ENCODE measurements at regions not wholly inside any gene's neighbourhood (a gene's known extent, or its start where the extent isn't known, plus 50 kb on each side); places are given as distances from the start of the nearest gene placed in this dataset.

DNA sequence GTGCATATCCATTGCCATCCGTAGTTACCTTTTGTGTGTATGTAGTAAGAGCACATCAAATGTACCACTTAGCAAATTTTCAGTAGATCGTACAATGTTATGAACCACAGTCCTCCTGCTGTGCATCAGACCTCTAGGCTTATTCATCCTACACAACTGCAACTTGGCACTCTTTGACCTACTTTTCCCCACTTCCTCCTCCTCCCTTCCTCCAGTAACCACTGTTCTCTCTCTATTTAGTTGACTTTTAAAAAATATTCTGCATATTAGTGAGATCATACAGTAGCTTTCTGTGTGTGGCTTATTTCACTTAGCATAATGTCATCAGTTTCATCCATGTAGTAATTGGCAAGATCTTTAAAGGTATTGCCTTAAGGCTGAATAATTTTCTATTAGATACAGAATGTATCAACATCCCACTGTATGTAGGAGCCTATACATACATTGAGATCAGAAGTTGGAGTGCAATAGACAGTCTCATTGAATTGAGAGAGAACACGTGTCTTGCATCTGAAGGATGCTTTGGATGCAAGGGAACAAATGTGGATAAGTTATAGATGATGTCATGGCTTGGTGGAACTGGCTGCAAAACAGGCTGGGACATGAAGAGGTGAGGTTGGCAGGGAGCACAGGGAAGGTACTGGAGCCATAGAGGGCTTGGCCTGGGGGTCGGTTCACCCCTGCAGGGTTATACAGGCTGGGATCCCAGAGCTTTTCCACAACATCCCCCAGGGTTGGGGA is 83.0 kb upstream of the FAM180A start:
- in situ Hi-C loops (cut with MboI; ENCODE audit: low sequenced_read_pairs) = no loop called here
- ATAC-seq (ENCODE audit: low read depth) = no peak
- POLR2A ChIA-PET (ENCODE audit: unreplicated experiment) = no interaction called here

More for the DNA sequence above, 83.0 kb upstream of the FAM180A start:
- no peak overlapping the region for H3K27ac ChIP-seq (ENCODE audit: insufficient read depth, low read length)
- no peak overlapping the region for H2BK5ac ChIP-seq (ENCODE audit: low read depth, low read length, poor library complexity, severe bottlenecking)
- H3K18ac ChIP-seq (ENCODE audit: low read depth, low read length) = no peak overlapping the region
- no peak overlapping the region for H4K5ac ChIP-seq (ENCODE audit: low read depth, low read length)
- H3K4ac ChIP-seq (ENCODE audit: low read depth, low read length) = no peak overlapping the region
- CTCF ChIA-PET = no interaction called here
- no peak overlapping the region for H2BK15ac ChIP-seq (ENCODE audit: low read depth, low read length)
- intact Hi-C loops (cut with micrococcal nuclease) = no loop called here
- H4K91ac ChIP-seq (ENCODE audit: insufficient read depth, low read depth, low read length) = no peak overlapping the region
- H3K4me2 ChIP-seq (ENCODE audit: low read depth, low read length) = no peak overlapping the region
- no peak overlapping the region for H2AK5ac ChIP-seq (ENCODE audit: low read depth, low read length)
- no peak overlapping the region for H3K9ac ChIP-seq (ENCODE audit: low read depth, low read length)
- H3K23ac ChIP-seq (ENCODE audit: low read depth, low read length) = no peak overlapping the region
- H3K27me3 ChIP-seq (ENCODE audit: control insufficient read depth, insufficient read depth, low read length) = peaks cover 18% of the 10 kb centered on the region
- BruUV-seq (replicated peaks) = no TSS peak
- H3K56ac ChIP-seq (ENCODE audit: extremely low read depth, insufficient read depth, low read length) = no peak overlapping the region
- H2AK9ac ChIP-seq (replicated peaks; ENCODE audit: low read depth, low read length, poor library complexity) = no peak overlapping the region
- H3K14ac ChIP-seq (replicated peaks; ENCODE audit: low read depth, low read length) = no peak overlapping the region
- dilution Hi-C loops (cut with HindIII; ENCODE audit: low sequenced_read_pairs, unreplicated experiment) = no loop called here
- H3K9me1 ChIP-seq (ENCODE audit: insufficient read depth, low read length) = no peaks in the 10 kb centered on the region
- H4K20me1 ChIP-seq (ENCODE audit: insufficient read depth, low read length) = no peaks in the 10 kb centered on the region
- H2BK20ac ChIP-seq (ENCODE audit: low read depth, low read length) = no peak overlapping the region
- no peaks in the 10 kb centered on the region for H3K36me3 ChIP-seq (ENCODE audit: control insufficient read depth, insufficient read depth, low read length)
- DNase-seq = no peak
- H2BK120ac ChIP-seq (ENCODE audit: low read depth, low read length) = no peak overlapping the region
- no peaks in the 10 kb centered on the region for H3K4me1 ChIP-seq (ENCODE audit: control insufficient read depth, insufficient read depth, low read length)
- no peak for TF ChIP-seq CHD1 (IDR thresholded peaks at IDR 0.05; ENCODE audit: low read depth, low read length)
- no peak for TF ChIP-seq MXI1 (IDR thresholded peaks at IDR 0.05; ENCODE audit: borderline replicate concordance, low read depth, low read length)
- TF ChIP-seq, protein P1, sequence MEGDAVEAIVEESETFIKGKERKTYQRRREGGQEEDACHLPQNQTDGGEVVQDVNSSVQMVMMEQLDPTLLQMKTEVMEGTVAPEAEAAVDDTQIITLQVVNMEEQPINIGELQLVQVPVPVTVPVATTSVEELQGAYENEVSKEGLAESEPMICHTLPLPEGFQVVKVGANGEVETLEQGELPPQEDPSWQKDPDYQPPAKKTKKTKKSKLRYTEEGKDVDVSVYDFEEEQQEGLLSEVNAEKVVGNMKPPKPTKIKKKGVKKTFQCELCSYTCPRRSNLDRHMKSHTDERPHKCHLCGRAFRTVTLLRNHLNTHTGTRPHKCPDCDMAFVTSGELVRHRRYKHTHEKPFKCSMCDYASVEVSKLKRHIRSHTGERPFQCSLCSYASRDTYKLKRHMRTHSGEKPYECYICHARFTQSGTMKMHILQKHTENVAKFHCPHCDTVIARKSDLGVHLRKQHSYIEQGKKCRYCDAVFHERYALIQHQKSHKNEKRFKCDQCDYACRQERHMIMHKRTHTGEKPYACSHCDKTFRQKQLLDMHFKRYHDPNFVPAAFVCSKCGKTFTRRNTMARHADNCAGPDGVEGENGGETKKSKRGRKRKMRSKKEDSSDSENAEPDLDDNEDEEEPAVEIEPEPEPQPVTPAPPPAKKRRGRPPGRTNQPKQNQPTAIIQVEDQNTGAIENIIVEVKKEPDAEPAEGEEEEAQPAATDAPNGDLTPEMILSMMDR (conservative IDR thresholded peaks at IDR 0.05; ENCODE audit: low read depth, low read length) = no peak
- no peak for TF ChIP-seq RCOR1 (IDR thresholded peaks at IDR 0.05; ENCODE audit: insufficient replicate concordance, low read length)
- no peak for TF ChIP-seq CEBPB (IDR thresholded peaks at IDR 0.05; ENCODE audit: low read depth, low read length)
- no peak for TF ChIP-seq BHLHE40 (IDR thresholded peaks at IDR 0.05; ENCODE audit: low read depth, low read length)
- TF ChIP-seq NFE2L2 (IDR thresholded peaks at IDR 0.05; ENCODE audit: low read depth, low read length) = no peak
- TF ChIP-seq MAFK (IDR thresholded peaks at IDR 0.05; ENCODE audit: low read depth, low read length) = no peak
- TF ChIP-seq POLR2A (IDR thresholded peaks at IDR 0.05; ENCODE audit: low read depth, low read length) = no peak
- TF ChIP-seq RAD21 (IDR thresholded peaks at IDR 0.05; ENCODE audit: low read length) = no peak
- no peak for TF ChIP-seq MAZ (IDR thresholded peaks at IDR 0.05; ENCODE audit: borderline replicate concordance, low read depth, low read length)
- TF ChIP-seq, protein P2, sequence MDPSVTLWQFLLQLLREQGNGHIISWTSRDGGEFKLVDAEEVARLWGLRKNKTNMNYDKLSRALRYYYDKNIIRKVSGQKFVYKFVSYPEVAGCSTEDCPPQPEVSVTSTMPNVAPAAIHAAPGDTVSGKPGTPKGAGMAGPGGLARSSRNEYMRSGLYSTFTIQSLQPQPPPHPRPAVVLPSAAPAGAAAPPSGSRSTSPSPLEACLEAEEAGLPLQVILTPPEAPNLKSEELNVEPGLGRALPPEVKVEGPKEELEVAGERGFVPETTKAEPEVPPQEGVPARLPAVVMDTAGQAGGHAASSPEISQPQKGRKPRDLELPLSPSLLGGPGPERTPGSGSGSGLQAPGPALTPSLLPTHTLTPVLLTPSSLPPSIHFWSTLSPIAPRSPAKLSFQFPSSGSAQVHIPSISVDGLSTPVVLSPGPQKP (IDR thresholded peaks at IDR 0.05; ENCODE audit: borderline replicate concordance, low read depth, low read length) = no peak
- TF ChIP-seq, protein P3, sequence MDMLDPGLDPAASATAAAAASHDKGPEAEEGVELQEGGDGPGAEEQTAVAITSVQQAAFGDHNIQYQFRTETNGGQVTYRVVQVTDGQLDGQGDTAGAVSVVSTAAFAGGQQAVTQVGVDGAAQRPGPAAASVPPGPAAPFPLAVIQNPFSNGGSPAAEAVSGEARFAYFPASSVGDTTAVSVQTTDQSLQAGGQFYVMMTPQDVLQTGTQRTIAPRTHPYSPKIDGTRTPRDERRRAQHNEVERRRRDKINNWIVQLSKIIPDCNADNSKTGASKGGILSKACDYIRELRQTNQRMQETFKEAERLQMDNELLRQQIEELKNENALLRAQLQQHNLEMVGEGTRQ (IDR thresholded peaks at IDR 0.05; ENCODE audit: low read depth, low read length) = no peak
- TF ChIP-seq SMC3 (IDR thresholded peaks at IDR 0.05; ENCODE audit: low read depth, low read length) = no peak
- no peak for TF ChIP-seq FOS (IDR thresholded peaks at IDR 0.05; ENCODE audit: low read depth, low read length)
- TF ChIP-seq RFX5 (IDR thresholded peaks at IDR 0.05; ENCODE audit: low read depth, low read length) = no peak
- no peak overlapping the region for H4K8ac ChIP-seq (ENCODE audit: low read depth in 2 of 2, low read length in 2 of 2)
- no peaks in the 10 kb centered on the region for H3K9me3 ChIP-seq (ENCODE audit: control insufficient read depth, insufficient read depth, low read length)
- no peak overlapping the region for H3K4me3 ChIP-seq (ENCODE audit: insufficient read depth, low read depth, low read length)
- no peak overlapping the region for H2AFZ ChIP-seq (replicated peaks; ENCODE audit: low read length, poor library complexity)
- WGBS, 2 experiments (ENCODE audit: extremely low coverage in 2 of 2, insufficient read length in 1 of 2) = 86% methylated on average over 1 of the region's 4 CpGs; no CpG with 5 or more reads in 1 of the 2 experiments
- H3K79me1 ChIP-seq (ENCODE audit: low read depth in 1 of 2, low read length in 2 of 2) = no peaks in the 10 kb centered on the region

Data from IMR-90 (cell line).